H1 (cell line): ENCODE measurements at regions not wholly inside any gene's neighbourhood (a gene's known extent, or its start where the extent isn't known, plus 50 kb on each side); places are given as distances from the start of the nearest gene placed in this dataset.

Source experiments
- CTCF ChIA-PET: fragments of 300-600 bp; sonication (Branson Sonifier 250); formaldehyde crosslinking; loops from one replicate; lab custom pipeline; 2021; ENCODE audit not compliant: partially characterized antibody; lab: Charles Lee
- POLR2A ChIA-PET: fragments of 300-600 bp; sonication (Branson Sonifier 250); formaldehyde crosslinking; loops from one replicate; lab custom pipeline; 2021; ENCODE audit warnings: inconsistent platforms; ENCODE audit not compliant: partially characterized antibody; lab: Charles Lee
- DNase-seq, 2 experiments: peaks; one replicate each; pipeline versions ENCODE4 v3.0.0 to v3.0.0-alpha.2; 2010 to 2022; ENCODE audit warnings: low spot score in 2 of 2, low read depth in 1 of 2, mixed read lengths in 1 of 2
- FAIRE-seq: peaks from 2 replicates; lab custom pipeline; 2011; peaks lifted over from hg19 to GRCh38; lab: Jason Lieb, UNC
- H2AFZ ChIP-seq: 2 replicates; pipeline ENCODE4 v1.8.1; 2012; ENCODE audit warnings: low read length, inconsistent platforms
- H2AK5ac ChIP-seq: 2 replicates; pipeline ENCODE4 v1.6.1; 2013; ENCODE audit warnings: low read depth, low read length
- H2BK120ac ChIP-seq: replicated peaks from 2 replicates; pipeline ENCODE3; 2013; ENCODE audit warnings: low read depth, low read length, inconsistent platforms
- H2BK12ac ChIP-seq: 2 replicates; pipeline ENCODE4 v1.6.1; 2013; ENCODE audit warnings: low read depth, low read length
- H2BK15ac ChIP-seq: 2 replicates; pipeline ENCODE4 v1.6.1; 2013; ENCODE audit warnings: low read length
- H2BK20ac ChIP-seq: 2 replicates; pipeline ENCODE4 v1.6.1; 2013; ENCODE audit warnings: low read length
- H2BK5ac ChIP-seq: 2 replicates; pipeline ENCODE4 v1.6.1; 2013; ENCODE audit warnings: low read depth, low read length
- H3K14ac ChIP-seq: 2 replicates; pipeline ENCODE4 v1.6.1; 2013; ENCODE audit warnings: inconsistent platforms; ENCODE audit not compliant: insufficient read length
- H3K18ac ChIP-seq: 2 replicates; pipeline ENCODE4 v1.6.1; 2013; ENCODE audit warnings: low read length; ENCODE audit errors: extremely low read depth
- H3K23ac ChIP-seq: 2 replicates; pipeline ENCODE4 v1.6.1; 2013; ENCODE audit warnings: inconsistent platforms; ENCODE audit not compliant: insufficient read length
- H3K23me2 ChIP-seq: 2 replicates; pipeline ENCODE4 v1.6.1; 2013; ENCODE audit warnings: low read depth, low read length
- H3K27ac ChIP-seq: 2 replicates; pipeline ENCODE4 v1.6.1; 2011; ENCODE audit warnings: low read depth, low read length, inconsistent platforms
- H3K27me3 ChIP-seq, 4 experiments: replicated peaks in 1 of 4; 1 replicate in 1 of 4; 2 replicates in 3 of 4; pipeline versions ENCODE4 v1.6.1 to v1.8.1; 2011 to 2013; ENCODE audit warnings: low read length in 3 of 4, mild to moderate bottlenecking in 3 of 4, inconsistent platforms in 2 of 4, mixed read lengths in 2 of 4, moderate library complexity in 1 of 4; ENCODE audit not compliant: control insufficient read depth in 3 of 4, insufficient read depth in 3 of 4; ENCODE audit errors: extremely low read depth in 1 of 4
- H3K36me3 ChIP-seq, 4 experiments: 2 replicates each; pipeline versions ENCODE4 v1.6.1 to v1.8.1; 2011 to 2013; ENCODE audit warnings: mild to moderate bottlenecking in 4 of 4, low read length in 3 of 4, moderate library complexity in 2 of 4, control low read depth in 1 of 4, inconsistent platforms in 1 of 4; ENCODE audit not compliant: insufficient read depth in 4 of 4, control insufficient read depth in 2 of 4
- H3K4ac ChIP-seq: replicated peaks from 2 replicates; pipeline ENCODE3; 2013; ENCODE audit warnings: low read length, low read depth, mixed read lengths, inconsistent platforms; ENCODE audit not compliant: insufficient read length
- H3K4me1 ChIP-seq, 4 experiments: replicated peaks in 1 of 4; 1 replicate in 1 of 4; 2 replicates in 3 of 4; pipeline versions ENCODE4 v1.6.1 to v1.8.1; 2011 to 2013; ENCODE audit warnings: low read length in 3 of 4, inconsistent platforms in 2 of 4, mixed read lengths in 1 of 4; ENCODE audit not compliant: insufficient read depth in 4 of 4, control insufficient read depth in 3 of 4
- H3K4me2 ChIP-seq, 2 experiments: 2 replicates each; pipeline versions ENCODE4 v1.6.1 to v1.8.1; 2011 to 2013; ENCODE audit warnings: low read depth in 2 of 2, low read length in 2 of 2, control low read depth in 1 of 2, inconsistent platforms in 1 of 2, mild to moderate bottlenecking in 1 of 2; ENCODE audit not compliant: insufficient read depth in 1 of 2
- H3K4me3 ChIP-seq, 4 experiments: fragments of 200-600, 300-600 bp in 1 of 4; sonication (generic), shearing (Covaris generic), sonication (Bioruptor Twin) in 1 of 4; 2 replicates each; pipeline versions ENCODE4 v1.5.1 to v1.8.1; 2011 to 2016; ENCODE audit warnings: low read length in 4 of 4, low read depth in 3 of 4, control low read depth in 2 of 4, inconsistent platforms in 2 of 4, mild to moderate bottlenecking in 2 of 4, mixed read lengths in 1 of 4, moderate library complexity in 1 of 4; ENCODE audit not compliant: insufficient read depth in 2 of 4; ENCODE audit errors: extremely low read depth in 1 of 4
- H3K56ac ChIP-seq: replicated peaks from 2 replicates; pipeline ENCODE3; 2013; ENCODE audit warnings: low read depth, mild to moderate bottlenecking, mixed read lengths, low read length, inconsistent platforms; ENCODE audit not compliant: insufficient read length
- H3K79me1 ChIP-seq: 2 replicates; pipeline ENCODE4 v1.6.1; 2013; ENCODE audit warnings: low read depth, low read length, control low read depth
- H3K79me2 ChIP-seq, 2 experiments: 2 replicates each; pipeline versions ENCODE4 v1.6.1 to v1.8.1; 2012 to 2013; ENCODE audit warnings: low read length in 2 of 2, mild to moderate bottlenecking in 2 of 2, inconsistent platforms in 1 of 2; ENCODE audit not compliant: insufficient read depth in 2 of 2, control insufficient read depth in 1 of 2
- H3K9ac ChIP-seq, 4 experiments: replicated peaks in 1 of 4; 1 replicate in 1 of 4; 2 replicates in 3 of 4; pipeline versions ENCODE4 v1.6.1 to v1.8.1; 2011 to 2013; ENCODE audit warnings: low read depth in 3 of 4, low read length in 3 of 4, control low read depth in 2 of 4, mild to moderate bottlenecking in 2 of 4, moderate library complexity in 2 of 4, inconsistent platforms in 1 of 4; ENCODE audit errors: extremely low read depth in 1 of 4
- H3K9me3 ChIP-seq, 2 experiments: 2 replicates each; pipeline versions ENCODE4 v1.6.1 to v1.8.1; 2012 to 2013; ENCODE audit warnings: mild to moderate bottlenecking in 2 of 2, moderate library complexity in 2 of 2, control low read depth in 1 of 2, inconsistent platforms in 1 of 2, low read depth in 1 of 2, low read length in 1 of 2, mixed read lengths in 1 of 2; ENCODE audit not compliant: insufficient read depth in 2 of 2
- H4K20me1 ChIP-seq, 2 experiments: replicated peaks in 1 of 2; 2 replicates each; pipeline versions ENCODE3 to v1.8.1; 2011 to 2013; ENCODE audit warnings: inconsistent platforms in 2 of 2, low read length in 2 of 2, mild to moderate bottlenecking in 1 of 2; ENCODE audit not compliant: insufficient read depth in 2 of 2, control insufficient read depth in 1 of 2
- H4K5ac ChIP-seq: 2 replicates; pipeline ENCODE4 v1.6.1; 2013; ENCODE audit warnings: low read length, low read depth, mixed read lengths, inconsistent platforms; ENCODE audit not compliant: insufficient read length
- H4K8ac ChIP-seq: 2 replicates; pipeline ENCODE4 v1.8.0; 2013; ENCODE audit warnings: mild to moderate bottlenecking, moderate library complexity, low read length, inconsistent platforms; ENCODE audit not compliant: insufficient read depth; ENCODE audit errors: extremely low read depth
- H4K91ac ChIP-seq: replicated peaks from 2 replicates; pipeline ENCODE3; 2013; ENCODE audit warnings: low read length, mixed read lengths, inconsistent platforms; ENCODE audit not compliant: insufficient read length
- ASH2L ChIP-seq: fragments of 200-600, 300-600 bp; sonication (generic); IDR thresholded peaks from one replicate; pipeline ENCODE4 v1.7.1; 2017; ENCODE audit warnings: low read length
- BACH1 ChIP-seq: IDR thresholded peaks from 2 replicates; pipeline ENCODE4 v1.6.1; 2012; ENCODE audit warnings: low read length, improper control_type of control experiment
- BCL11A ChIP-seq, 2 experiments: IDR thresholded peaks; one replicate each; pipeline ENCODE4 v1.6.1; 2011; ENCODE audit warnings: low read depth in 2 of 2, low read length in 2 of 2, mild to moderate bottlenecking in 2 of 2
- E2F6 ChIP-seq: IDR thresholded peaks from 2 replicates; pipeline ENCODE4 v1.6.1; 2012; ENCODE audit warnings: inconsistent platforms
- JUN ChIP-seq: IDR thresholded peaks from 2 replicates; pipeline ENCODE4 v1.6.1; 2011; ENCODE audit warnings: low read depth, mild to moderate bottlenecking, improper control_type of control experiment, low read length
- KDM4A ChIP-seq: IDR thresholded peaks from one replicate; pipeline ENCODE4 v1.7.1; 2012; ENCODE audit warnings: low read depth, mild to moderate bottlenecking, moderate library complexity, low read length, inconsistent platforms; ENCODE audit not compliant: severe bottlenecking
- MAX ChIP-seq: IDR thresholded peaks from 2 replicates; pipeline ENCODE4 v1.6.1; 2012; ENCODE audit warnings: inconsistent platforms
- RAD21 ChIP-seq, 2 experiments: IDR thresholded peaks in 1 of 2; conservative IDR thresholded peaks in 1 of 2; 2 replicates each; pipeline ENCODE4 v1.6.1; 2011; ENCODE audit warnings: low read depth in 2 of 2, low read length in 2 of 2, improper control_type of control experiment in 1 of 2, inconsistent platforms in 1 of 2, mild to moderate bottlenecking in 1 of 2, moderate library complexity in 1 of 2
- RBBP5 ChIP-seq: IDR thresholded peaks from 2 replicates; pipeline ENCODE4 v1.7.1; 2012; ENCODE audit warnings: low read depth, mild to moderate bottlenecking, inconsistent platforms, low read length, moderate library complexity, borderline replicate concordance
- SP2 ChIP-seq: IDR thresholded peaks from 2 replicates; pipeline ENCODE4 v1.6.1; 2012; ENCODE audit warnings: mild to moderate bottlenecking, low read length, inconsistent platforms
- SP4 ChIP-seq: IDR thresholded peaks from 2 replicates; pipeline ENCODE4 v1.6.1; 2012; ENCODE audit warnings: low read length, inconsistent platforms
- TBP ChIP-seq: IDR thresholded peaks from 2 replicates; pipeline ENCODE4 v1.6.1; 2011; ENCODE audit warnings: low read depth, low read length, improper control_type of control experiment
- YY1 ChIP-seq: IDR thresholded peaks from 2 replicates; pipeline ENCODE4 v1.6.1; 2011; ENCODE audit warnings: low read depth, mild to moderate bottlenecking, low read length
- WGBS, 2 experiments: shearing (Covaris generic) in 1 of 2; methylation state at CpG; one replicate each; pipeline versions ENCODE4 v1.1.6 to v1.1.7; 2013 to 2015; ENCODE audit warnings: low lambda C conversion rate in 2 of 2, mixed read lengths in 2 of 2, inconsistent platforms in 1 of 2, low coverage in 1 of 2, missing lambda C conversion rate in 1 of 2; ENCODE audit not compliant: insufficient replicate concordance in 2 of 2, insufficient coverage in 1 of 2, insufficient read length in 1 of 2; ENCODE audit errors: extremely low coverage in 1 of 2, missing lambda C conversion rate in 1 of 2; 5-methylcytosine and 5-hydroxymethylcytosine counted together

GRCh38 chr2:238964544-238965067 lies 116.7 kb downstream of the TWIST2 start:
- H3K4me3 ChIP-seq = no peak overlapping the region
- H3K79me1 ChIP-seq = no peaks in the 10 kb centered on the region
- H2BK12ac ChIP-seq = no peak overlapping the region
- H3K4me1 ChIP-seq = peaks cover 0 to 2% (median 0%) of the 10 kb centered on the region in 4 experiments; a peak in 2 of 7 replicates
- no peaks in the 10 kb centered on the region for H3K27me3 ChIP-seq
- ChIA-PET POLR2A (no interaction called here), CTCF (no interaction called here)
- FAIRE-seq (no peak), DNase-seq (no peak)
- H3K23ac ChIP-seq = no peak overlapping the region
- H3K9me3 ChIP-seq = no peaks in the 10 kb centered on the region
- no peak overlapping the region for H3K56ac ChIP-seq
- H2AFZ ChIP-seq = no peak overlapping the region
- 98% methylated on average over 8 of the region's 12 CpGs; no CpG with 5 or more reads in 1 of the 2 experiments for WGBS, 2 experiments
- H4K5ac ChIP-seq = no peak overlapping the region
- H2BK120ac ChIP-seq = no peak overlapping the region
- no peak overlapping the region for H4K8ac ChIP-seq
- no peak overlapping the region for H2AK5ac ChIP-seq
- H3K27ac ChIP-seq = no peak overlapping the region
- no peaks in the 10 kb centered on the region for H3K36me3 ChIP-seq
- H3K79me2 ChIP-seq = no peaks in the 10 kb centered on the region
- H2BK20ac ChIP-seq = no peak overlapping the region
- no peak overlapping the region for H3K18ac ChIP-seq
- no peak overlapping the region for H3K14ac ChIP-seq
- no peak overlapping the region for H4K91ac ChIP-seq
- H4K20me1 ChIP-seq = no peaks in the 10 kb centered on the region
- H3K4me2 ChIP-seq = no peak overlapping the region
- H3K4ac ChIP-seq = no peak overlapping the region
- H3K23me2 ChIP-seq = no peaks in the 10 kb centered on the region
- no peak overlapping the region for H2BK15ac ChIP-seq
- no peak overlapping the region for H2BK5ac ChIP-seq
- no peak overlapping the region for H3K9ac ChIP-seq
- TF ChIP-seq SP4 (no peak), YY1 (no peak), TBP (no peak), SP2 (no peak), KDM4A (no peak), RAD21 (IDR thresholded peaks at IDR 0.05 in 1 of 2, conservative IDR thresholded peaks at IDR 0.05 in 1 of 2; ENCODE audit: low read depth in 2 of 2, low read length in 2 of 2) (no peak), JUN (no peak), BACH1 (no peak), MAX (no peak), ASH2L (no peak), BCL11A (IDR thresholded peaks at IDR 0.05; ENCODE audit: low read depth in 2 of 2, low read length in 2 of 2) (no peak), RBBP5 (no peak), E2F6 (no peak)
